Karpas-422 (cell line): ENCODE measurements at regions not wholly inside any gene's neighbourhood (a gene's known extent, or its start where the extent isn't known, plus 50 kb on each side); places are given as distances from the start of the nearest gene placed in this dataset.

ENCODE experiments used
- DNase-seq: peaks from one replicate; pipeline ENCODE4 v3.0.0-alpha.2; 2015
- H2AFZ ChIP-seq: fragments of 200-600 bp; sonication (generic); 2 replicates; pipeline ENCODE4 v1.6.1; 2014; ENCODE audit warnings: antibody characterized with exemption, low read length, mixed read lengths
- H3K27ac ChIP-seq: fragments of 200-600 bp; sonication (generic); 2 replicates; pipeline ENCODE4 v1.5.1; 2014; ENCODE audit warnings: mild to moderate bottlenecking, low read length, moderate library complexity
- H3K27me3 ChIP-seq: fragments of 200-600 bp; sonication (generic); 2 replicates; pipeline ENCODE4 v1.6.1; 2014; ENCODE audit warnings: low read length, mixed read lengths
- H3K36me3 ChIP-seq: fragments of 200-600 bp; sonication (generic); 2 replicates; pipeline ENCODE4 v1.6.1; 2014; ENCODE audit warnings: low read length, mixed read lengths; ENCODE audit not compliant: insufficient read depth
- H3K4me1 ChIP-seq: fragments of 200-600 bp; sonication (generic); 2 replicates; pipeline ENCODE4 v1.6.1; 2014; ENCODE audit warnings: mild to moderate bottlenecking, low read length, mixed read lengths
- H3K4me2 ChIP-seq: fragments of 200-600 bp; sonication (generic); 2 replicates; pipeline ENCODE4 v1.6.1; 2014; ENCODE audit warnings: low read length, low read depth, mild to moderate bottlenecking; ENCODE audit not compliant: poor library complexity, severe bottlenecking
- H3K4me3 ChIP-seq: fragments of 200-600 bp; sonication (generic); 2 replicates; pipeline ENCODE4 v1.5.1; 2014; ENCODE audit warnings: mild to moderate bottlenecking, antibody characterized with exemption, low read length, mixed read lengths
- H3K79me2 ChIP-seq: fragments of 200-600 bp; sonication (generic); 2 replicates; pipeline ENCODE4 v1.6.1; 2014; ENCODE audit warnings: mild to moderate bottlenecking, low read length, mixed read lengths
- H3K9ac ChIP-seq: fragments of 200-600 bp; sonication (generic); 2 replicates; pipeline ENCODE4 v1.6.0; 2014; ENCODE audit warnings: low read length
- H3K9me2 ChIP-seq: fragments of 200-600 bp; sonication (generic), shearing (Covaris generic); replicated peaks from 2 replicates; pipeline ENCODE4 v1.6.0; 2014; ENCODE audit warnings: mild to moderate bottlenecking, low read length, moderate library complexity; ENCODE audit not compliant: insufficient read depth
- H3K9me3 ChIP-seq: fragments of 300-700, 200-600 bp; sonication (generic); 2 replicates; pipeline ENCODE4 v1.6.1; 2014; ENCODE audit warnings: low read length, mixed read lengths
- H4K20me1 ChIP-seq: fragments of 200-600 bp; sonication (generic); 2 replicates; pipeline ENCODE4 v1.6.1; 2014; ENCODE audit warnings: mild to moderate bottlenecking, antibody characterized with exemption, low read length, low read depth; ENCODE audit not compliant: insufficient read depth

DNA sequence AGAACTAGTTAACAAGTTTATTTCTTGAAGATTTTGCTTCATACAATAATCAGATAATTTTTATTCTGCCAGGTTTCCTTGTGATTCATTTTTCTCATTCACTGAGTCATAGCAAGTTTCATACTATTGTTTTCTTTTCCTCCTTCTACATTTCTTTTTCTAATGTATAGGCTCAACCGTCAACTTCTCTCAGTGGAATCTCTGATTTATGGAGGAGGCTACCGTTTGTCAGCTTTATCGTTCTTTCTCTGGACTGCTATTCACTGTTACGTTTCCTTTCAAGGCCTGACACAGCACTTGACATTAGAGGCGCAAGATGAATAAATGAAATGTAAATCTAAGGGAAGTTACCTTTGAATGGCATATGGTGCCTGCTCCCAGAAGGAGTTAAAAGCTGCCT lies 284.3 kb upstream of the NR5A2 start:
- Histone ChIP-seq H3K27me3 (no peaks in the 10 kb centered on the region), H3K27ac (no peak overlapping the region), H2AFZ (no peak overlapping the region), H4K20me1 (no peaks in the 10 kb centered on the region), H3K4me3 (no peak overlapping the region), H3K9ac (no peak overlapping the region), H3K4me1 (no peaks in the 10 kb centered on the region), H3K79me2 (no peaks in the 10 kb centered on the region), H3K4me2 (no peak overlapping the region), H3K9me2 (no peaks in the 10 kb centered on the region), H3K9me3 (no peaks in the 10 kb centered on the region), H3K36me3 (no peaks in the 10 kb centered on the region)
- no peak for DNase-seq

DNA sequence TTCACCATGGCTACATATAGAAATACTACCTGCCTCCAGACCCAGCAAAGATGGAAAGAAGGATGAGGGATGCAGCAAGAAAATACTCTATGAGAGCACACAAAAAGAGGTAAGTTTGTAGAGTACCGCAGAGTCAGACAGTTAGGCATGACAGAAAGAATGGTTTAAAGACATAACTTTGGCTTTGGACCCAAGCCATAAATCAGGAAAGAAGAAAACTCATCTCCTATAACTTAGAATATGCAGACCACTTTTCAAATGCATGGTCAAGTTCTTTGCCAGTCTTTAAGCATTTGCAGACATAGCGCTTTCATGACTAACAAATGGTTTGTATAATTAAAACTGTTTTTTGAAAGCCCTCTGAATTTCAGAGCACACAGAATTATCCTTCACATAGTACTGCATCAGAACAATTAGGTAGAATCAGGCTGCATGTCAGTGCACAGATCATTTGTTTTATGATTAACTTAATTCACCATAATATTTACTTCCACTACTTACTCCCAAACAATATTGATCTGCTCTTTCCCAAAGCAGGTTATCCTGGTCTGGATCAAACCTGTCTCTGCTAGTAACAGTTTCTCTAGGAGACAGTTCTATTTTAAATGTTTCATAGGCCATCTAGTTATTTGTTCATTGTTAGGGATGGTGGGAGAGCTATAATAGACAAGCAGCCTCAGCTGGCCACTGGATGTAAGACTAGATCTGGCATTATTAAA lies 280.7 kb upstream of the NR5A2 start:
- H4K20me1 ChIP-seq = no peaks in the 10 kb centered on the region
- no peaks in the 10 kb centered on the region for H3K27me3 ChIP-seq
- H3K9me3 ChIP-seq = no peaks in the 10 kb centered on the region
- H3K4me3 ChIP-seq = no peak overlapping the region
- no peaks in the 10 kb centered on the region for H3K36me3 ChIP-seq
- DNase-seq = no peak
- H2AFZ ChIP-seq = no peak overlapping the region
- H3K9ac ChIP-seq = no peak overlapping the region
- H3K4me2 ChIP-seq = no peak overlapping the region
- no peaks in the 10 kb centered on the region for H3K79me2 ChIP-seq
- H3K9me2 ChIP-seq = no peaks in the 10 kb centered on the region
- H3K27ac ChIP-seq = no peak overlapping the region
- no peaks in the 10 kb centered on the region for H3K4me1 ChIP-seq

DNA sequence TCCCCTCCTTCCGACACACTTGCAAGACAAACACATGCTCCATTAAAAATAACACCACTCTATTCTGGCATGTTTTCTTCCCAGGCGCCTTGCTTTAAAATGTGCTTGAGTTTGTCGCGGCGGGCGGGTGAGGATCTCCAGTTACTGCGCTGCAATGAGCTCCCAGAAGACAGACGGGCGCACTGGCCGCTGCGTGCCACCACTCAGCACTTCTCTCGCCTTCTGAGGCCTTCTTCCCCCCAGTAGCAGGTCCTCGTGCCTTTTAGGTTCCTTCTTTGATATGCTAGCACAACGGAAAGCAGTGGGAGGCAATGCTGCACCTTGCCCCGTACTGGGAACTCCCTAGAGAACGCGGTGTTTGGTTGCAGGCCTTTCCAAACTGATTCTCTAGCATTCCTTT lies 279.5 kb upstream of the NR5A2 start:
- no peak overlapping the region for H3K4me3 ChIP-seq
- no peaks in the 10 kb centered on the region for H3K4me1 ChIP-seq
- H3K79me2 ChIP-seq = no peaks in the 10 kb centered on the region
- H4K20me1 ChIP-seq = no peaks in the 10 kb centered on the region
- H3K9ac ChIP-seq = no peak overlapping the region
- H3K9me3 ChIP-seq = no peaks in the 10 kb centered on the region
- H3K27me3 ChIP-seq = no peaks in the 10 kb centered on the region
- H3K9me2 ChIP-seq = no peaks in the 10 kb centered on the region
- DNase-seq = no peak
- H2AFZ ChIP-seq = no peak overlapping the region
- H3K27ac ChIP-seq = no peak overlapping the region
- no peaks in the 10 kb centered on the region for H3K36me3 ChIP-seq
- H3K4me2 ChIP-seq = no peak overlapping the region

DNA sequence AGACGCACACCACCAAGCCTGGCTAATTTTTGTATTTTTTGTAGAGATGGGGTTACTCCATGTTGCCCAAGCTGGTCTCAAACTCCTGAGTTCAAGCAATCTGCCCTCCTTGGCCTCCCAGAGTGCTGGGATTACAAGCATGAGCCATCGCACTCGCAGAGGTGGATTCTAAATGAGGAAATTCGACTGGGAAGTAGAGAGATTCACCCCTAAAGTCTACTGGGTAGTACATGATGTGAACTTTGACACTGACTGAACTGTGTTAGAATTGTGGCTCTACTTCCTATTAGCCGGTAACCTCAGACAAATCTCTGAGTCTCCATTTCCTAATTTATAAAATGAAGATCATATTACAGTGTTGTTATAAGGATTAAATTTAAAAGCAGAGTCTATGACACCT lies 276.0 kb upstream of the NR5A2 start:
- H3K79me2 ChIP-seq = no peaks in the 10 kb centered on the region
- H3K9ac ChIP-seq = no peak overlapping the region
- no peak overlapping the region for H3K4me2 ChIP-seq
- H4K20me1 ChIP-seq = no peaks in the 10 kb centered on the region
- H3K9me2 ChIP-seq = no peaks in the 10 kb centered on the region
- H3K27ac ChIP-seq = no peak overlapping the region
- H3K4me3 ChIP-seq = no peak overlapping the region
- H3K9me3 ChIP-seq = no peaks in the 10 kb centered on the region
- H3K27me3 ChIP-seq = no peaks in the 10 kb centered on the region
- H3K4me1 ChIP-seq = no peaks in the 10 kb centered on the region
- no peak for DNase-seq
- H2AFZ ChIP-seq = no peak overlapping the region
- H3K36me3 ChIP-seq = no peaks in the 10 kb centered on the region

DNA sequence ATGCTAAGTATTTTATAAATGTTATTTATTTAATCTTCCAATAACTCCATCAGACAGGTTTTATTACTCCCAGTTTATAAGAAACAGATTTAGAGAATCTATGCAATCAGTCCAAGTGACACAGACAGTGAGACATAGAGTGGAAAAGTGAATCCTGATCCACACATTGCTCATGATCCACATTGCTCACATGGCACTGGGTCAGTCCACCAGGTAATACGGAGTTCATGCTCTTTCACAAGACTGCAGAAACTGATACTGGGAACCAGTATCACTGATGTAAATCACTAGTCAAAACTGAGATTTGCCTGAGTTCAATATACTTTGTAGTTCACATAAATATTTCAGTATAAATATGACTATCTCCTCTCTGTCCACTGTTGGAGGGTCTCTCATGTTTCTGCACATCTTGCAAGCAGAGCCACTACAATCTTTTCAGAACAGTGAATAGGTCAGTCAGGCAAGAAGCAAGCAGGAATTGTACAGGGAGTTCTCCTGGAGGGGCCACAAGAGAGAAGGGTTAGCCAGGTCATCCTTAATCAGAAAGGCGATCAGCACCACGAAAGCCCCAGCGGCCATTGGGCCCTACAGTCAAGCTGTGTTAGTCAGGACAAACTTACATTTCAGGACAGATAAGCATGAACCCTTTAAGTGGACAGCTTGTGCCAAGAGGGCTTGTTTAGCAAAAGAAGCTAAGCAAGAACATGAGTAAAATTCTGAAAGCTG lies 275.4 kb upstream of the NR5A2 start:
- H3K27me3 ChIP-seq = no peaks in the 10 kb centered on the region
- no peaks in the 10 kb centered on the region for H3K4me1 ChIP-seq
- H3K79me2 ChIP-seq = no peaks in the 10 kb centered on the region
- no peak for DNase-seq
- H3K4me3 ChIP-seq = no peak overlapping the region
- H3K9me2 ChIP-seq = no peaks in the 10 kb centered on the region
- H3K27ac ChIP-seq = no peak overlapping the region
- no peak overlapping the region for H2AFZ ChIP-seq
- H4K20me1 ChIP-seq = no peaks in the 10 kb centered on the region
- no peak overlapping the region for H3K4me2 ChIP-seq
- no peak overlapping the region for H3K9ac ChIP-seq
- no peaks in the 10 kb centered on the region for H3K36me3 ChIP-seq
- H3K9me3 ChIP-seq = no peaks in the 10 kb centered on the region

DNA sequence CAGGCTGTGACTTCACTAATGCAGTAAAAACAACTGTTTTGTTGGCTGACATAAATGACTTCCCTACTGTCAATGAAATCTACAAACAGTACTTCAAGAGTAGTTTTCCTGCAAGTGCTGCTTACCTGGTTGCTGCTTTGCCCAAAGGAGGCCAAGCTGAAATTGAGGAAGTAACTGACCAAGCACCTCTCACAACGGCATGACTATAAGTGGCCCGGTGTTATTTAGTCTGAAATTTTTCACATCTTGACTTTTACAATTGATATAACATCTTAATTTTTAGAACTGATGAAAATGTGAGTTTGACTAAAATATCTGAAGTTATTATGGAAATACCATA lies 274.9 kb upstream of the NR5A2 start:
- Histone ChIP-seq H3K79me2 (no peaks in the 10 kb centered on the region), H3K9me2 (no peaks in the 10 kb centered on the region), H3K27ac (no peak overlapping the region), H3K4me3 (no peak overlapping the region), H3K9me3 (no peaks in the 10 kb centered on the region), H4K20me1 (no peaks in the 10 kb centered on the region), H2AFZ (no peak overlapping the region), H3K9ac (no peak overlapping the region), H3K4me2 (no peak overlapping the region), H3K36me3 (no peaks in the 10 kb centered on the region), H3K4me1 (no peaks in the 10 kb centered on the region), H3K27me3 (no peaks in the 10 kb centered on the region)
- no peak for DNase-seq

DNA sequence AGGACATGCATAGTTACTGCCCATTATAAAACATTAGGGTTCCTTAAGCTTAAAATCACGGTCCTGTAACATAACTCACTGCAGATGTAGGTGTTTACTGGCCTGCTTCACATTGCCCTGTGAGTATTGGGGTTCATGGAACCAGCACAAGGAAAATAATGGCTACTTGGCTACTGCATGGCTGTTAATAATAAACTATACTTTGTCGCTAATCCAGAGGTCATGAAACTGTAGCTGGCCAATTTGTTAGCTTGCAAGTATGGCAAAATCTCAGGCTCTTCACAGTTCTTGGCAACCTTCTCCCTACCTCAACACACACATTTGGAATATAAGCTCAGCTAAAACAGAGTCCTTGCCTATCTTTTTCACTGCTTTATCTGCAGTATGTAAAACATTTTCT lies 274.0 kb upstream of the NR5A2 start:
- H3K9me3 ChIP-seq = no peaks in the 10 kb centered on the region

DNA sequence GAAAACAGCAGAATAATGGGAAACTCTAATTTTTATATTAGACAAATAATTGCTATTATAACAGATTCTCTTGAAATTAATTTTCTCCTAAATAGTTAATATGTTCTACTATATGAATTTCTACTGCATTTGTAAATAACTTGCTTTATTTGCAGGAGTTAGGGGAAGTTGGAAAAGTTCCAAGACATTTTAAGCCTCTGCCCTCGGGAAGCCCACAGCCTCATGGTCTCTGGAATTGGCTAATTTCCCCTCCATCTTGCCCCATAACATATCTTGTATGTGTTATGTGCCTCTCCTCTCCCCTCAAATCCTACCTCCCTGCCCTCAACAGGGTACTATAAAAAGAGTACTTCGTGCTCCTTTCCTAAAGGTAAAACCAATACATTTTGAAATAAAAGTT lies 271.4 kb upstream of the NR5A2 start:
- H2AFZ ChIP-seq = no peak overlapping the region
- H3K27ac ChIP-seq = no peak overlapping the region
- no peak overlapping the region for H3K9ac ChIP-seq
- no peaks in the 10 kb centered on the region for H3K36me3 ChIP-seq
- H3K4me1 ChIP-seq = no peaks in the 10 kb centered on the region
- no peaks in the 10 kb centered on the region for H3K9me3 ChIP-seq
- no peaks in the 10 kb centered on the region for H3K9me2 ChIP-seq
- no peaks in the 10 kb centered on the region for H3K27me3 ChIP-seq
- no peak overlapping the region for H3K4me3 ChIP-seq
- H3K4me2 ChIP-seq = no peak overlapping the region
- no peak for DNase-seq
- no peaks in the 10 kb centered on the region for H3K79me2 ChIP-seq
- no peaks in the 10 kb centered on the region for H4K20me1 ChIP-seq

More for the DNA sequence above, 274.0 kb upstream of the NR5A2 start:
- no peak overlapping the region for H3K27ac ChIP-seq
- no peaks in the 10 kb centered on the region for H3K36me3 ChIP-seq
- DNase-seq = no peak
- no peak overlapping the region for H3K9ac ChIP-seq
- no peaks in the 10 kb centered on the region for H3K4me1 ChIP-seq
- H2AFZ ChIP-seq = no peak overlapping the region
- H4K20me1 ChIP-seq = no peaks in the 10 kb centered on the region
- H3K9me2 ChIP-seq = no peaks in the 10 kb centered on the region
- no peak overlapping the region for H3K4me2 ChIP-seq
- no peaks in the 10 kb centered on the region for H3K79me2 ChIP-seq
- H3K4me3 ChIP-seq = no peak overlapping the region
- H3K27me3 ChIP-seq = no peaks in the 10 kb centered on the region
